B cell (primary cell): ENCODE measurements at regions not wholly inside any gene's neighbourhood (a gene's known extent, or its start where the extent isn't known, plus 50 kb on each side); places are given as distances from the start of the nearest gene placed in this dataset.

ENCODE experiments used
- EZH2 ChIP-seq: IDR thresholded peaks from 2 replicates; pipeline ENCODE4 v1.6.1; 2012; ENCODE audit warnings: borderline replicate concordance, low read depth, mild to moderate bottlenecking, moderate library complexity, low read length; ENCODE audit not compliant: insufficient read depth, poor library complexity, severe bottlenecking
- TF ChIP-seq, protein P1 (sequence below): fragments of 200-600 bp; IDR thresholded peaks from one replicate; pipeline ENCODE4 v1.8.0; 2022; ENCODE audit warnings: antibody characterized with exemption, mild to moderate bottlenecking

DNA sequence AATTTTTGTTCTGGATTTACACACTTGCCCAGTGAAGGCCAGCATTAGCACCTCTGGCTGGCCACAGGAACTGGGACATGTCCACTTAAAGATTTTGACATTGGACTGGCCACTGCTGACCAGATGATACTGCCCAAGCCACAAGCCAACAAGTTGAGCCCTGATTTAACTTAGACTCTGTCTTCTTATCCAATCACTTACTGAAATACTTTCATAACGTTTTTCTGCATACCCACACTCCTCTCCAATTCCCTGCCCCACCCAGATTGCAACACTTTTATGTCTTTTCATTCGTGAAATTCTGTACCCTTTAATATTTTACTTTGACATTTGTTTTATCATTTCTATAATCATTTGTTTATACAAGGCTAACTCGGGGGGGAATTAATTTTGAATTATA lies 170.3 kb upstream of the TAB2 start:
- TF ChIP-seq, protein P1, sequence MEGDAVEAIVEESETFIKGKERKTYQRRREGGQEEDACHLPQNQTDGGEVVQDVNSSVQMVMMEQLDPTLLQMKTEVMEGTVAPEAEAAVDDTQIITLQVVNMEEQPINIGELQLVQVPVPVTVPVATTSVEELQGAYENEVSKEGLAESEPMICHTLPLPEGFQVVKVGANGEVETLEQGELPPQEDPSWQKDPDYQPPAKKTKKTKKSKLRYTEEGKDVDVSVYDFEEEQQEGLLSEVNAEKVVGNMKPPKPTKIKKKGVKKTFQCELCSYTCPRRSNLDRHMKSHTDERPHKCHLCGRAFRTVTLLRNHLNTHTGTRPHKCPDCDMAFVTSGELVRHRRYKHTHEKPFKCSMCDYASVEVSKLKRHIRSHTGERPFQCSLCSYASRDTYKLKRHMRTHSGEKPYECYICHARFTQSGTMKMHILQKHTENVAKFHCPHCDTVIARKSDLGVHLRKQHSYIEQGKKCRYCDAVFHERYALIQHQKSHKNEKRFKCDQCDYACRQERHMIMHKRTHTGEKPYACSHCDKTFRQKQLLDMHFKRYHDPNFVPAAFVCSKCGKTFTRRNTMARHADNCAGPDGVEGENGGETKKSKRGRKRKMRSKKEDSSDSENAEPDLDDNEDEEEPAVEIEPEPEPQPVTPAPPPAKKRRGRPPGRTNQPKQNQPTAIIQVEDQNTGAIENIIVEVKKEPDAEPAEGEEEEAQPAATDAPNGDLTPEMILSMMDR, result no peak
- no peak for TF ChIP-seq EZH2
